ENCODE measurements at regions not wholly inside any gene's neighbourhood (a gene's known extent, or its start where the extent isn't known, plus 50 kb on each side); places are given as distances from the start of the nearest gene placed in this dataset.
"Not testable (repeated sequence)": the region's sequence is repeated elsewhere in the genome, so short reads cannot be mapped to it uniquely, and the experiment has no call there.

DNA sequence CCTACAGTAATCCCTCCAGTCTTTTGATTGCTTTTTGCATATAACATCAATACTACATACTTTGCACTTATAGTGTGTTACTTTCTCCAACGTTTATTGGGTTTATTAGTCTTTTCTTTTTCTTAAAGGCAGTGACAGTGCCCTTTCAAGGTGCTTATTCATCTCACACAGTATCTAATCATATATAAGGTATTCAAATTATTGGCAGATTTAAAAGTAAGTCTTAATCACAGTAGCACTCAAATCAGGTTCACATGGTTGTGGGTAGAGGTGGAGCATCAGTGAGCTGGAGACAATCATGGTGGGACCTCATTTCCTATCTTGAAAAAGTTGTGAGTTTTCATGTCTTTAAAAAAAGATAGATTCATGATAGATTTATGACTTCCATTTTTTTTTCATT, 706.2 kb downstream of the GALC start:
- no peak for DNase-seq

DNA sequence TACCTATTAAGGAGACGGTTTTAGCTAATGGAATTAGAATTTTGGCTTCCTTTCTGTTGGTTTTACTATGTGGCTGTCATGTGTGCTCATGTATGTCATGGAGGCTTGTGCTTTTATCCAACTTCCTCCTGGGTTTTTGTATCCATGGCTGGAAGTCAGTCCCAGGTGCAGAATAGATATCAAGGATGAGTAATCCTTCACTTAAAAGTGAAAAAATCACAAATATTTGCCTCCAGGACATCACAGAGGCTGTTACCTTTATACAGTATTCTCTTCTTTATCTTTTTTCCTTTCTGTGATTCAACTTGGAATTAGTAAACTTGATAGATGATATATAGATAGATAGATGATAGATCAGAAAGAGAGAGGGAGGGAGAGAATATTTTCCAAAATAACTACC, 706.8 kb downstream of the GALC start:
- DNase-seq: no peak

DNA sequence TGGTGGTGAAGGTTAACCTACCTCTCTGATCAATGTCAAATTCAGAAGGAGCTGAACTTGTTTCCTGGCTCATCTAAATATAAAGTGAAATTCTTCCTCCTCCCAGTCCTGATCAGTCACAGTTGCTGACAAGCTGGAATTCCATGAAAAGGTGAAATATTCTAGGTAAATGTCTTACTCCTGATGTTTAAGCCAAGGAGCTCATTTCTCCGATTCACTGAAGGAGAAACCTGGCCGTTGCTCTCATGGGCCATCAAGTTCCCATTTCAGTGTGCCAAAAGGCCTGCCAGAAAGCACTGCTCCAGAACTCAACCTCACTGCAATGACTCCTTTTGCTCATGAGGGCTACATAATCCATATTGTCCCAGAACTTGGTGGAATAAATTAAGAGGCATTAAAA, 707.5 kb downstream of the GALC start:
- DNase-seq: no peak

DNA sequence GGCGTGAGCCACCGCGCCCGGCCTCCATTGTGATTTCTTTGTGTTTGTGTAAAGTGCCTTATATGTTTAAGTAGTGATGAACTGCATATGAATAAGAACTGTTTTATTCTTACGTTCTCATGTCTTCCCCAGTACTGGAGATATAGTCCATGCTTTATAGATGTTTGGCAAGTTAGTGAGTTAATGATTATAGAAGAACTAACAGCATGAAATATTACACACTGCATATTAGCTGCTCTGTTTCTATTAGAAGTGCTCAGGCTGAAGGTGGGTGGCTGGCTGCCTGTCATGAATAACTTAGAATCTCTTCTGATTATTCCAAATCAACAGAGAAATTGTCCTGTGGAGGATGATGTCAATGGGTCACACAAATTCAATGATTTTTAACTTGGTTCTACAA, 709.4 kb downstream of the GALC start:
- no peak for DNase-seq

DNA sequence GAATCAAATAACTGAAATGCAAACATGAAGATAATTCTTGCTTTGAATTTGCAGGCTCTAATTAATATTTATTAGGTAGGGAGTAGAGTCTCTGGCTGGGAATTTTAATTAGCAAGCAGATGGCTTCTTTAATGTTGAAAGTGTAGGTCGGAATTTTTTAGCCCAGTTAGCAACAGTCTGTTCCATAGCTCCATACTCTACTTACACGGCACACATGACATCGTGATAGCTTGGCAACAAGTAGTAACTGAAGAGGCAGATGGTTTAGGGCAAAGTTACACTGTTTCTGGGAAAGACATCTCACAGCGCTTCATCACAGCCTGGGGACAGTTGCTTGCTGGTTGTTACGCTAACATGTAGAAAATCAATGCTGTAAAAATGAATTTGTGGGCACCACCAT, 710.7 kb downstream of the GALC start:
- no peak for DNase-seq

DNA sequence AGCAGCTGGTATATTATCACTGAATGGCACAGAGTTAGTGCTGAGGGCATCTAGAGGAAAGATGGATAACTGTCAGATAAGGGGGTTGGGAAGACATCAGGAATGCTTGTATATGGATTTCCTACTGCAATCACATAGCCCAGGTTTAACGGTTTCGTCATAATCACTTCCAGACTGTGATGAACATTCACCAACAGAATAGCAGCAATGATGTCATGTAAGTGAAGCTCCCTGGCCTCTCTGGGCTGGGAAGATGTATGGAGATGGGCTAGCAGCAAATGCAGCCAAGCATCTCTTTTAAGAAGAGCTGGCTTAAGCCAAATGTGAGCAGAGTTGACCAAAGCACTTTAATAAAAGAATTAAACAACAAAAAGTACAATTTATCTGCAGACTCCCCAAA, 714.6 kb downstream of the GALC start:
- DNase-seq: no peak

DNA sequence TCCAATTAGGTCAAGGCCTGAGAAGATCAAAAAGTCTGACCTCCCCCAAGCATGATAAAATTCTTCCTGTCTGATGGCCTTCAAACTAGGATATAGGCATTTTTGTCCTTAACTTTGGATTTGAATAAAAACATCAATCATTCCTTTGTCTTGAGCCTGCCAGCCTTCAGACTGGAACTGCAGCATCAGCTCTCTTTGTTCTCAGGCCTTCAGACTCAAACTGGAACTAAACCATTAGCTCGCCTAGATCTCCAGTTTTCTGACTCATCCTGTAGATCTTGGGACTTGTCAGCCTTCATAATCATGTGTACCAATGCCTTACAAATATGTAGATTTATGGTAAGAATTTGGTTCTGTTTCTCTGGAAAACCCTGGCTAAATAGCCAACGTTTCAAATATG, 721.7 kb downstream of the GALC start:
- DNase-seq: no peak

DNA sequence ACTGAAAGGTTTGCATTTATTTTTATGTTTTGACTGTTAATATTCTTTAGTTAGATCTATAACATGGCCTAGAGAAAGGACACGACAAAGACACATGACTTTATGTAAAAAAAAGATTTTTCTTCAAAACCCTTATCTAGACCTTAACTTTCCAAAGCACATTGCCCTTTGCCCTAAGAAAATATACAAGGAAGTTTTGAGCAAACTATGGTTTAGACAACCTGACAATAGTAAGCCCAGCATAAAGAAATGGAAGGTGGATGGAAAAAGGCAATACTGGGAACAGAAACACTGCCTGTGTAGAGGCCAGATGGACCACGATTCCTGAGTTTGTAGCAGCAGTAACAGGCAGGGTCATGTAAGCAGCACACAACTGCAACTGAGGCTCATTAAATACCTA, 724.0 kb downstream of the GALC start:
- no peak for DNase-seq

DNA sequence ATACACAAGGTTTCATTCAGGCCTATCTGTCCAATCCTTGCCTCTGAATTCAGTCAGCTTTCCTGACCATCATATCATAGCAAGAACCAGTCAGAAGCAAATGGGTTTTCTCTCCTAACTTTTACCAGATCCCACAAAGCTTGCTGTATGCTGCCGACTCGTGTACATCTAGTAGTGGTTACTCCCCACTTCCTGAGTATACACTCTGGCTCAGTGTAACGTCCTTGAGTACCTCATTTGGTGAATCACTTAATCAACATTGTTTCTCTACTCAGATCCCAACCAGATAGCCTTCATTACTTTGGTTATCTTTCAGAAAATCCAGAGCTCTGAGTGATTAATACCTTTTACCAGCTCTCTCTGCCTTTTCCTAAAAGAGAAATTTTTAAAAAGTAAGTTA, 728.2 kb downstream of the GALC start:
- no peak for DNase-seq

DNA sequence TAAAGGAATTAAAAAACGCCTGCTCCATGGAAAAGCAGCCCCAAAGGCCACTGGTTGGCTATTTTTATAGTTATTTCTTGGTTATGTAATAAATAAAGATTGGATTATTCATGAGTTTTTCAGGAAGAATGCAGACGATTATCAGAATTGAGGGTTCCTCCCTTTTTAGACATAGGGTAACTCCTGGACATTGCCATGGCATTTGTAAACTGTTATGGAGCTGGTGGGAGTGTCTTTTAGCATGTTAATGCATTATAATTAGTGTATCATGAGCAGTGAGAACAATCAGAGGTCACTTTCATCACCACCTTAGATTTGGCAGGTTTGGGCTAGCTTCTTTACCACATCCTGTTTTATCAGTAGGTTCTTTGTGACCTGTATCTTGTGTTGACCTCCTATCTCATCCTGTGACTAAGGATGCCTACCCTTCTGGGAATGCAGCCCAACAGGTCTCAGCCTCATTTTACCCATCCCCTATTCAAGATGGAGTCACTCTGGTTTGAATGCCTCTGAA, 728.7 kb downstream of the GALC start:
- DNase-seq: no peak

DNA sequence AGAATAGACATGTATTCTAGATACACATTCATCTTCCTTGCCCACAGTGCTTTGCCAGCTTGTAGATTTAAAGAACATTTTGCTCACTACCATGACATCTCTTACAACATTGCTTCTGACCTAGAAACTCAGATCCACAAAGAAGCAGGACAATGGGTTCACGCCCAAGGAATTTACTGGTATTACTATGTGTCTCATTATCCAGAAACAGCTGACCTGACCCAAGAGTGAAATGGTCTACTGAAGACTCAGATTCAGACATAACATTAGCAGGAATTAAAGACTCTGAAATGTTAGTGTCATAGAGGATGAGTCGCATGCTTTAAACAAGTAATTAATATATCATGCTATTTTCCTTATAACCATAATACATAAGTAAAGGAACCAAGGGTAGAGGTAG, 731.4 kb downstream of the GALC start:
- DNase-seq: no peak

DNA sequence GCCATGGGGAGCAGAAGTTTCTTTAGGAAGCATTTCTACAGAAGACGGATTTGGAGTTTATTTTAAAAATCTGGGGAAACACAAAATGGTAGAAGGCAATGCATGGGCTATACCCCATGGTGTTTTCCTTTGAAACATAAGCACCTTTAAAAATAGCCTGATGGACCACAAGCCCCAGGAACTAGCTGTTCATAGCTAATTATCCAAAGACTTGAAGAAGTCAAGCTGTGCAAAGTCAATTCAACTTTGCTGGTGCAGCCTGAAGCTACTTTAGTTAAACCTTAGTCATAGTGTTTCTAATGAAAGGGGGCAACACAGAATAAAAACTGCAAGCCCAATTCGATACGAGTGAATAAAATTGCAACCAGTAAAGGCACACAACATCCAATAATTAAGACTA, 732.5 kb downstream of the GALC start:
- peak; percentile 88 for DNase-seq

DNA sequence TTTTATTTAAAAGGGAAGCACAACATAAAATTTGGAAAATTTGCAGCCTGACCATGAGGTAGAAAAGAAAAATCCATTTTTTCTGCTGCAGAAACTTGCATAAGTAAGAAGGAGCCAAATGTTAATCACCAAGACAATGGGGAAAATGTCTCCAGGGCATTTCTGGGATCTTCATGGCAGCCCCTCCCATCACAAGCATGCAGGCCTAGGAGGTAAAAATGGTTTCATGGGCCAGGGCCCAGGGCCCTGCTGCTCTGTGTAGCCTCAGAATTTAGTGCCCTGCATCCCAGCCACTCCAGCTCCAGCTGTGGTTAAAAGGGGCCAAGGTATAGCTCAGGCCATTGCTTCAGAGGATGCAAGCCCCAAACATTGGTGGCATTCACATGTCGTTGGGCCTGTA, 735.6 kb downstream of the GALC start:
- no peak for DNase-seq

DNA sequence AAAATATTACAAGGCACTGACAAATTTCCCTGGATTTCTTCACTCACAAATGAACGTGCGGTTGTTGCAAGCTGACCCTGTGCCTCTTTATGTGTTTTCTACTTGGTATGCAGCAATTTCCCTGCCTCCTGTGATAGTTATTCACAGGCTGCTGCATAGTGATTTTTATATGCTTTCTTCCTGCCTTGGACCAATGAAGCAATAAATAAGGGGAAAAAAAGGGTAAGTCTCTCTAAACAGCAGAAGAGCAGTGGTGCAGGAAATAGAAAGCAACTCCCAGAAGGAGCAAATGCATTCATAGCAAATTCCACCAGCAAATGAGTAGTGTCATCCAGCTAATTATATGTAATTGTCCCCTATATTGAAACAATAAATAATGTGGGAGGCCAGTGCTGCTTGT, 737.9 kb downstream of the GALC start:
- DNase-seq: no peak

DNA sequence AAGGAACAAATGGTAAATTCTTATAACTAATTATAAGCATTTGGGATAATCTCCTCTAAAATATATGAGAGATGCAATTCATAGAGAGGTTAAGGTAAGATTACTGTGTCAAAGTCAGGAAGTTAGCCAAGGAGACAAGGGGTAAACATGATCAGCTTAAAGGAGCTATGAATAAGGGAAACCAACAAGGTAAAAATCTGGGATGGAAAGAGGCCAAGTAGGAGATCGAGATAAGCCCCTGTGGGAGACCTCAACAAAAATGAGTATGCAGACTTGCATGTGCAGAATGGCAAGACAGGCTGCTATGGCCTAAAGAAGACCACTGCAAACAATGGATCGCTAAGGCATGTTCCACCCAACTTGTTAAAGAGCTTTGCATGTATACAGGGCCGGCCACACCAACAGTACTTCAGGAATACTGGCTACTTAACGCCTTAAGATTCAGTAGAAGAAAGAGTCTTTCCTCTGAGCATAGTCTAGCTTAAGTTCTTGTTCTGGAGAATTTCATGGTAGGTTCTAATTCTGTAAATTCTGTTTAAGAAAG, 738.6 kb downstream of the GALC start:
- no peak for DNase-seq

DNA sequence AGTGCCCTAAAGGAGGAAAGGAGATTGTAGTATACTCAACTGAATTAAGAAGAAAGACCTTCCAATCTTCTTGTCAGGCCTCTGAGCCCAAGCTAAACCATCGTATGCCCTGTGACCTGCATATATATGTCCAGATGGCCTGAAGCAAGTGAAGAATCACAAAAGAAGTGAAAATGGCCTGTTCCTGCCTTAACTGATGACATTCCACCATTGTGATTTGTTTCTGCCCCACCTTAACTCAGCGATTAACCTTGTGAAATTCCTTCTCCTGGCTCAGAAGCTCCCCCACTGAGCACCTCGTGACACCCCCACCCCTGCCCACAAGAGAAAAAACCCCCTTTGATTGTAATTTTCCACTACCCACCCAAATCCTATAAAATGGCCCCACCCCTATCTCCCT, 739.2 kb downstream of the GALC start:
- not testable (repeated sequence) for DNase-seq

DNA sequence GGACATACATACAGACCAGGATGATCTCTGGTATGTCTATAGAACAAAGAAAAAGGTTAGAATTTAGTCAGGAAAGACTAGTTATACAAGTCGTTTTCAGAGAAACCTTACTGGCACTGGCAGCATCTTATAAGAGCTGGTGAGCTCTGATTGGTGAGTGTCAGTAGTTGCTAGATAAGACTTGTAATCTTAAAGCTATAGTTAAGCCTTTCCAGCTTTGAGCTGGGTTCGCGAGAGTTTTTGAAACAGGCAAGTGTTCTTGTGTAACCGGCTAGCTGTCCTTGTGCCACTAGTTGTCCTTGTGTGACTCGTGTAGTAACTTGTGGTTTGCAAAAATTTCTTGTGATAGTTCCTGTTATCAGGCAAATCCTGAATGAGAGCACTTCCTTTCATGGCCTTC, 740.9 kb downstream of the GALC start:
- no peak for DNase-seq

DNA sequence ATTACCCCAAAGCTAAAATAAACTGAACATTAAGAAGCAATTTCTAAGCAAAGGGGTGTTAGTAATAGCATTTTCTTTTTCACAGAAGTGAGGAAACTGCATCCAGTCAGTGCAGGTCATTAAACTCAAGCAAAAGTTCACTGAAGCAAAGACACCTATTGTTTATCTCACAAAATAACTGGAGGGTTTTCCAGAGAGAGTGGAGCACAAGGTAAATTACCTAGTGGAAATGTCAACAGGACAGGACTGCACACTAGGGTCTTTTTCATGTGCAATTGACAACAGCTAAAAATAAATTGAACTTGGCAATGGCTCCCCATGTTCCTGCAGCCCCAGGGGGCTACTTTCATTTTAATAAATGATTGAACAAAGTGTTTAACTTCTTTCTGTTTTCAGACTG, 742.0 kb downstream of the GALC start:
- DNase-seq: peak; percentile 58

DNA sequence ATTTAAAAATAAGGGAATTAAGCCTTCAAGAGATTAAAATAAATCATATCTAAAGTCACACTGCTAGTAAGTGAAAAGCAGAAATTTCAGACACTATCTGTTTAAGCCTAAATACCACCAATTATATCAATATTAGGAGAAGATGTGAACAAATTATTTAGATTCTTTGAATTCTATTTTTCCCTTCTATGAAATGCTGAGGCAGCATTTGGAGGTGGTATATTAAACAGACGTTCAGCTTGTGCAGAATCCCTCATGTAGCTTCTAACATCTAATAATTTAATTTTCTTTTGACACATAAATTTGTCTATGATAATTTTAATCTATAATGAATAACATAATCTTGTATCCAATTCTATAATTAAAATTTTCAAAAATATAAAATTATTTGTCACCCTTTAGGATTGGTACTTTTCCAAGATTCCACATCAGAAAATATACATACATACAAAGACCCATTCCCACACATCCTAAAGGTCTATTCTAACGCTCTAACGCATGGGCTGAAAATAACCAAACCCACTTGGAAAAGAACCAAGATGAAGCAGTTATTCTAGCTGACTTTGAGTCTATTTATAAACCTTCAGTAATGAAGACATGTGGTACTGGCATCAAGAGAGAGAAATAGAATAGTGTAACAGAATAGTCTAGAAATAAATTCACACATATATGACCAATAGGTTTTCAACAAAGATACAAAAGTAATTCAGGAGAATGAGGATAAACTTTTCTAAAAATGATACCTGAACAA, 751.8 kb downstream of the GALC start:
- DNase-seq: no peak

DNA sequence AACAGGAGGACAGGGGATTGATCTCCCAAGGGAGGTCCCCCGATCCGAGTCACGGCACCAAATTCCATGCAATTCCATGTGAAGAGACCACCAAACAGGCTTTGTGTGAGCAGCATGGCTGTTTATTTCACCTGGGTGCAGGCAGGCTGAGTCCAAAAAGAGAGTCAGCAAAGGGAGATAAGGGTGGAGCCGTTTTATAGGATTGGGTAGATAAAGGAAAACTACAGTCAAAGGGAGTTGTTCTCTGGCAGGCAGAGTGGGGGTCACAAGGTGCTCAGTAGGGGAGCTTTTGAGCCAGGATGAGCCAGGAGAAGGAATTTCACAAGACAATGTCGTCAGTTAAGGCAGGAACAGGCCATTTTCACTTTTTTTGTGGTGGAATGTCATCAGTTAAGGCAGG, 752.7 kb downstream of the GALC start:
- not testable (repeated sequence) for DNase-seq

DNA sequence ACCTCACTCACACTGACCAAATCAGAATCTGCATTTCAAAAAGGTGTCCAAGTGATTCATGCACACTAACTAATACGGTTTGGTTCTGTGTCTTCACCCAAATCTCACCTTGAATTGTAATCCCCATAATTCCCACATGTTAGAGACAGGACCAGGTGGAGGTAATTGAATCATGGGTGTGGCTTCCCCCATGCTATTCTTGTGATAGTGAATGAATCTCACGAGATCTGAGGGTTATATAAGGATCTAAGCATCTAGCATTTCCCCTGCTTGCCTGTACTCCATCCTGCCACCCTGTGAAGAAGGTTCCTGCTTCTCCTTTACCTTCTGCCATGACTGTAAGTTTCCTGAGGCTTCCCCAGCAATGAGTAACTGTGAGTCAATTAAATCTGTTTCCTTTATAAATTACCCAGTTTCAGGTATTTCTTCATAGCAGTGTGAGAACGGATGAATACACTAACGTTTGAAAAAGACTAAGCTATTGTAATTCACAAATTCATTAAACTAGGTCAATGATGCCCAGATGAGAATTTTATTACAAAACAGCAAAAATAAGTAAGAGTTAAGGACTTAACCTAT, 759.1 kb downstream of the GALC start:
- peak; percentile 79 for DNase-seq

DNA sequence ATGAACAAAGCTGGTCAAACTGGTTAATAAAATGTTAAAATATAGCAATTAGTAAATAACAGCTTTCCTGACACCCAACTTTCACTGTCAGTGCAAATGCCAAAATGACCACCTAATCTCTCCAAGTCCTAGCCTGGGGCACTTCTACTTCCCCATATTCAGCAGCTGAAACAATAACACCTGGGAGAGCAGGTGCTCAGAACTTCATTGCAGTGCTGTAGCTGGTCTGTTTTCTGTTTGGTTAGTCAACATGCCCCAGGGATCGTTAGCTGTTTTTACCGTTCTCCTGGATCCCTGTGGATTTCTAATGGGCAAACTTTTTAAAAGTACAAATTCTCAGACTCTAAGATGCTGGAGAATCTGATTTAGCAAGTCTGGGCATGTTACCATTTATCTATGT, 759.7 kb downstream of the GALC start:
- peak; percentile 89 for DNase-seq

DNA sequence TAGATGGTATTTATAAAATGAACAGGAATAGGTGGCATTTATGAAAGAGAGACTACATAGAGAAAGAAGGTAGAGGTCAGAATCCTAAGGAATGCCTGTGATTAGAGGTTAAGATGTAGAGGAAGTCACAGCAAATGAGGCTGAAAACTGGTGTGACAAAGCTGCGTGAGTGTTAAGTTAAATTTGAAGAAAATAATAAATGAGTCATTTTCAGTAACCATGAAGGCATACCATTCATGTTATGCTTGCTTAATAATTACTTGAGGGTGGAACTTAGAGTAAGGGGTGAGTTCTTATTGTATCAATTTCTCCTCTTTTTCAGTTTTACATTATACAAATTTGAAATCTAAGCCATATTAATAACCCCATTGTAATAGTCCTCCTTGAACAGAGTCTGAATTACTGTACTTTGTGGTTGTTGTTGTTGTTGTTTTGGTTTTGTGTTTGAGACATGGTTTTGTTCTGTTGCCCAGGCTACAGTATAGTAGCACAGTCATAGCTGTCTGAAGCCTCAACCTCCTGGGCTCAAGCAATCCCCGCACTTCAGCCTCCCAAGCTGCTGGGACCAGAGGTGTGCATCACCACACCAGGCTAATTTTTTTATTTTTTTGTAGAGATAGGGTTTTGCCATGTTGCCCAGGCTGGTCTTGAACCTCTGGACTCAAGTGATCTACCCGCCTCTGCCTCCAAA, 761.5 kb downstream of the GALC start:
- no peak for DNase-seq

DNA sequence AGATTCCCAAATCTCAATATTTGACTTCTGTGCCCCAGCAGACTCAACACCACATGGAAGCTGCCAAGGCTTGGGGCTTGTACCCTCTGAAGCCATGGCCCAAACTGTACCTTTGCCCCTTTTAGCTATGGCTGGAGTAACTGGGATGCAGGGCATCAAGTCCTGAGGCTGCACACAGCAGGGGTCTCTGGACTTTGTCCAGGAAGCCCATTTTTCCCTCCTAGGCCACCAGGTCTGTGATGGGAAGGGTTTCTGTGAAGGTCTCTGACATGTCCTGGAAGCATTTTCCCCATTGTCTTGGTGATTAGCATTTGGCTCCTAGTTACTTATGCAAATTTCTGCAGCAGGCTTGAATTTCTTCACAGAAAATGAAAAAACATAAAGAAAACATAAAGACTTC, 762.3 kb downstream of the GALC start:
- no peak for DNase-seq

Data from NCI-H146 (cell line).